HT1080 (cell line): ENCODE measurements at regions not wholly inside any gene's neighbourhood (a gene's known extent, or its start where the extent isn't known, plus 50 kb on each side); places are given as distances from the start of the nearest gene placed in this dataset.
"Not testable (repeated sequence)": the region's sequence is repeated elsewhere in the genome, so short reads cannot be mapped to it uniquely, and the experiment has no call there.

Experiments used
- DNase-seq: peaks from one replicate; pipeline ENCODE4 v3.0.0-alpha.2; 2015; ENCODE audit warnings: low read depth

- DNase-seq: peak; percentile 34
These were observed 115.3 kb upstream of the NDUFV2 start for GRCh38 chr18:8987241-8987640.

GRCh38 chr18:8988260-8988871 lies 114.1 kb upstream of the NDUFV2 start:
- peak; percentile 54 for DNase-seq

GRCh38 chr18:8989017-8989416 lies 113.5 kb upstream of the NDUFV2 start:
- DNase-seq: no peak

- DNase-seq: peak; percentile 18
These were observed 112.6 kb upstream of the NDUFV2 start for GRCh38 chr18:8989855-8990254.

DNA sequence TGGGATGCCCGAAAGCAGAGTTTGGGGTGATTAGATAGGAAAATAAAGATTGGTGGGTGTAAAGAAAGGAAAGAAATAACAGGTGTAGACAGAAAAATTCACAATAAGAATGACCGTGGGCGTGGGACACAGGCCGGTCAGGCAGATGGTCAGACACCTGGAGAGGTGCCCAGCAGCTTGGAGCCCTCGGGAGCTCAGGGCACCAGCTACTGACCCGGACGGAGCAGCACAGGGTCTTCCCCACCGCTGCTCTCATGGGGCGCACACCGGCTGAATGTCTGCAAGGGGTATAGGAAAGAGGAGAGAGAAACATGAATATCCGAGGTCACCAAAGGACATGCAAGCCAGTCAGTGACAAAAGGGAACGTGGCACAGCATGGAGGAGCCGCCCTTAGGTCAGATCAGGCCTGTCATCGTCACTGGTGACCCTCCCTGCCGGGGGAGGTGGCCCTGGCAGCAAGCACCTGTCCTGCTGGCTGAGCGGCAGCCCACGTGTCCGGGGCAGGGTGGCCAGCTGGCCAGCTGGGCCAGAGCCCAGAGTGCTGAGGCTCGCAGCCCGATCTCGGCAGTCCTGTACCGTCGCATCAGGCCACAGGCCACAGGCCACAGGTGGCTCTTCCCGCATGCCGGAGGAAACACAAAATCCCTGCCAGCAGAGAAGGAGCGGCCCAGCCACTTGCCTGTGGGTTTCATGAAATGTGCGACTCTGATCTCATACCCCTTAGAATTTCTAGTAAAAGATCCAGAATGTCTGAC lies 112.0 kb upstream of the NDUFV2 start:
- DNase-seq: no peak

GRCh38 chr18:8991155-8991554 lies 111.3 kb upstream of the NDUFV2 start:
- DNase-seq: no peak

GRCh38 chr18:8992500-8992899 lies 110.0 kb upstream of the NDUFV2 start:
- not testable (repeated sequence) for DNase-seq

DNA sequence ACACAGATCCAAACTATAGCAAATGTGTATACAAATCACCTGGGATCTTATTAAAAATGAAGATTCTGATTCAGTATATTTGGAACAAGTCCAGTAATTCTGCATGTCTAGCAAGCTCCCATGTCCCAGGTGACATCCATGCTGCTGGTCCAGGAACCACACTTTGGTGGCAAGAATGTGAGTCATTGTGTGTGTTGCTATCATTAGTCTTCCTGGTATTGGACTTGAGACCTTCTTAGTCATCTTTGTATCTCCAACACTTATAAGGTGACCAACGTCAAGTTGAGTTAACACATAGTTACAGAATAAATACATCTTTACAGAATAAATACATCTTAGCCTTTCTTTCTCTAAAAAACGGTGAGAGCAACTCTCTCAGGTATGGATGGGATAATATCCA lies 107.9 kb upstream of the NDUFV2 start:
- DNase-seq: peak; percentile 64

- no peak for DNase-seq
These were observed 107.4 kb upstream of the NDUFV2 start for GRCh38 chr18:8995096-8995495.

GRCh38 chr18:8996771-8997432 lies 105.6 kb upstream of the NDUFV2 start:
- DNase-seq: no peak

DNA sequence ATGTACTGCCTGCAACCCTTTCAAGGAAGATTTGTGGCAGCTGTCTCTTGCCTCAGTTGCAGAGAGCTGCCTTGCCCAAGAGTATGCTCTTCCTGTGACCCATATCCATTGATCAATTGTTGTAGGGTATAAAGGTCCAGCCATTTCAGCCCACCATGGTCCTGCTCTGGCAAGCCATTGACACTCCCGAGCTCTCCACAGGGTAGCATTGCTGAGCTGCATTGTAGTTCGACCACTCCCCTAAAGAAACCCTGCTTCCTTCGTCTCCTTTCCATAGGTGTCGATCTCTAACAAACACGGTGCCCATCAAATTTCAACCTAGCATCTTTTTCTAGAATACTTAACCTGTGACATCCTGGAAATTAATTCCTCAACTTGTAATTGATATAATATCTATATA lies 104.9 kb upstream of the NDUFV2 start:
- DNase-seq: no peak

DNA sequence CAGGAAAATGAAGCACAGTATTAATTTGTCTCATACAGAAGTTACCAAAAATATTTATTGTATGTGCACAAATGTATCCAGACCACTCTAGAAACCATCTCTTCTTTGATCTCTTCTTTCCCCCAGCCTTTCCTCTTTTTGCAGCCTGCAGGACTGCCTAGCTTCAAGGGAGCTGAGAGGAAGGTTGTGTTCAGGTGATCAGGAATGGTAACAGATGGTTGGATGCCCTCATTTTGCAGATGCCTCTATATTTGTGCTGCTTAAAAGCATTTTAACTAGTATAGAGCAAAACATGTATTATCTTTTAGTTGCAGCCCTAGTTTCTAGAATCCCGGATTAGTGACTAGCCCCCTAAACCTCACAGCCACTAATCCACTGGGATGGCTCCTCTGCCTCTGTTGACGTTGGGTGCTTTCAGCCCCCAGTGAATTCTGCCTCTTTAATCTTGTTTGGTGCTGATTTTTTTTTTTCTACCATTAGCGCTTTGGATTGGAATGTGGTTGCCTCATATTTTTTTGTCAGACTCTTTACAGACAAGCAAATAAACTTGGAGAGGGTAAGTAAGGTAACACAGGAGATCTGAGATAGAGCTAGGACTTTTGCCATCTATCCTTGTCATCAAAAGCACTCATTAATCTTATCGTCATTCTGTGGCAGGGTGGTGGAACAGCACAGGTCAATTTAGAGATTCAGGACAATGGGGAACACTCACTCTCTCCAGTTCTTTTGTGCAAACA lies 103.8 kb upstream of the NDUFV2 start:
- no peak for DNase-seq

- DNase-seq: no peak
These were observed 102.6 kb upstream of the NDUFV2 start for GRCh38 chr18:8999872-9000271.

DNA sequence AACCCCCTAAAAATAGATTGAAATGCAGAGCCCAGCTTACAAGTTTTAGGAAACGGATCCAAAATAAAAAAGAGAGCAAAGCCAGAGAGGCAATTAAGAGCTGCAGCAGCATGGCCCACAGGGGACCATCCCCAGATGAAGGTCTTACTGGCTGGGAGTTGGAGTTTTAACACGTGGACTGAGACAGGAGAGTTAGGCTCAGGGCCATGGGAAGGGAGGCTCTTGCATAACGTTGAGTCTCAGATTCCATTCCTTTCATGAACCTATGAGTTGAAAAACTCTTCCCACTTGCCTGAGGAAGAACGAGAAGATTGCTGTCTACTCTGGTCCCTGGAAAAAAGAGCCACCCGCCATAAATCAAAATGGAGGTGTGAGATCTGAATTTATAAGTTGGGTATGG lies 101.8 kb upstream of the NDUFV2 start:
- no peak for DNase-seq

- no peak for DNase-seq
These were observed 101.3 kb upstream of the NDUFV2 start for GRCh38 chr18:9001209-9001608.

DNA sequence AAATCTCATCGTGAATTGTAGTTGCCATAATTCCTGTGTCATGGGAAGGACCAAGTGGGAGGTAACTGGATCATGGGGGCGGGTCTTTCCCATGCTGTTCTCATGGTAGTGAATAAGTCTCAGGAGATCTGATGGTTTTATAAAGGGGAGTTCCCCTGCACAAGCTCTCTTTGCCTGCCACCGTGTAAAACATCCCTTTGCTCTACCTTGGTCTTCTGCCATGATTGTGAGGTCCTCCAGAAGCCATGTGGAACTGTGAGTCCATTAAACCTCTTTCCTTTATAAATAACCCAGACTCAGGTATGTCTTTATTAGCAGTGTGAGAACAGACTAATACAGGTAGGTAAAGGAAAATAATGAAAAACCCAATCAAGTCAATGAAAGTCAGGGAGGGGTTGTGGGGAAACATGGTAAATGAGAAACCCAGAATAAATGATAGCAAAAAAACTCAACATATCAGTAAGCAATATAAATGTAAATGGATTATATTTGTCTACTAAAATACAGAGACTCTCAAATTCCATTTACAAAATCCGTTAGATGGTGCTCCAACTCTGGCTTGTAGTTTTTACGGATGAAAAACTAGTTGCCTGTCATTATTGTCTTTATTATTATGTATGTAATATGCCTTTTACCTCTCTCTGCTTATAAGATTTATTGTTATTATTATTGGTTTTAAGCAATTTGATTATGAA lies 98.9 kb upstream of the NDUFV2 start:
- DNase-seq: no peak

DNA sequence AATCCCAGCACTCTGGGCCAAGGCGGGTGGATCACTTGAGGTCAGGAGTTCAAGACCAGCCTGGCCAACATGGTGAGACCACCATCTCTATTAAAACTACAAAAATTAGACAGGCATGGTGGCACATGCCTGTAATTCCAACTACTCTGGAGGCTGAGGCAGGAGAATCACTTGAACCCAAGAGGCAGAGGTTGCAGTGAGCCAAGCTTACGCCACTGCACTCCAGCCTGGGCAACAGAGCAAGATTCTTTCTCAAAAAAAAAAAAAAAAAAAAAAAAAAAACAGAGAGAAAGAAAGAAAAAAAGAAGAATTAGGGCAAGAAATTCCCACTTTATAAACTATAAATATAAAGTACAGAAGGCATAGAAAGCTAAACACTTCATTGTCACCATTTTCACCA lies 98.2 kb upstream of the NDUFV2 start:
- not testable (repeated sequence) for DNase-seq

DNA sequence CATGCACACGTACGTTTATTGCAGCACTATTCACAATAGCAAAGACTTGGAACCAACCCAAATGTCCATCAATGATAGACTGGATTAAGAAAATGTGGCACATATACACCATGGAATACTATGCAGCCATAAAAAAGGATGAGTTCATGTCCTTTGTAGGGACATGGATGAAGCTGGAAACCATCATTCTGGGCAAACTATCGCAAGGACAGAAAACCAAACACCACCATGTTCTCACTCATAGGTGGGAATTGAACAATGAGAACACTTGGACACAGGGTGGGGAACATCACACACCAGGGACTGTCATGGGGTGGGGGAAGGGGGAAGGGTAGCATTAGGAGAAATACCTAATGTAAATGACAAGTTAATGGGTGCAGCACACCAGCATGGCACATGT lies 94.8 kb upstream of the NDUFV2 start:
- DNase-seq: not testable (repeated sequence)

- DNase-seq: no peak
These were observed 94.2 kb upstream of the NDUFV2 start for GRCh38 chr18:9008200-9008708.

DNA sequence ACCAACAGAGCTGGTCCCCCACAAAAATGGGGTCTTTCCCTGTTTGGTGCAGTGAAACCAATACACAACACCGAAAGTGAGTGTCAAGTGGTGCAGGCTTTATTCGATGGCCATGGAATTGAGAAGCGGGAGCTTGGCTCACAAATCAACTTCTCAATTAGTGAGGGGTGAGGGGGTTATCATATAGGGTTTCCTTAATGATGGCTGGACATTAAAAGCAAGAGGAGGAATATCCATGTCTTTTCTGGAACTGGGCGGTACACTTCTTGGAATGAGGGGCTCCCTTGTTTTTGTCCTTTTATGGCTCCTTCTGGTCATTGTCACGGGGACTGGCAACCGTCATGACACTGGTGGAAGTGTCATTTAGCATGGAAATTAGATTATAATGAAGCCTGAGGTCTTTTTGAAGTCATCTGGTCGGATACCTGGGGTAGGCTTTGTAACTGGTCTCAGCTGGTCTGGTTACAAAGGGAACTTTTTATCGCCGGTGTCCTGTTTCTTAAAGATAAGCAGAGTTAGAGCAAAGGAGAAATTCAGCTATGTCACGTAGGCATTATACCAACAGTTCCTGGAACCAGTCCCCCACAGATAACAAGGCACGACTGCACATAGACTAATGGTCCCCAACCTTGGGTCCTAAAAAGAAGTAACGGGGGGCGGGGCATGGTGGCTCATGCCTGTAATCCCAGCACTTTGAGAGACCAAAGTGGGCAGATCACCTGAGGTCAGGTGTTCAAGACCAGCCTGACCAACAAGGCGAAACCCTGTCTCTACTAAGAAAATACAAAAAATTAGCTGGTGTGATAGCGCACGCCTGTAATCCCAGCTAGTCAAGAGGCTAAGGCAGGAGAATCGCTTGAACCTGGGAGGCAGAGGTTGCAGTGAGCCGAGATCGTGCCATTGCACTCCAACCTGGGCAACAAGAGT lies 93.5 kb upstream of the NDUFV2 start:
- DNase-seq: no peak
